Activated T-helper 2 cell treated with anti-CD3 and anti-CD28 coated beads, Interferon-gamma antibody, Interleukin-2, Interleukin-4, amounts not matched to agents 10 μg/mL and 5 μg/mL and 100 μg/mL, durations not matched to agents 14 hours and 24 hours and 36 hours (primary cell): ENCODE measurements at regions not wholly inside any gene's neighbourhood (a gene's known extent, or its start where the extent isn't known, plus 50 kb on each side); places are given as distances from the start of the nearest gene placed in this dataset.

Experiments
- DNase-seq: peaks from one replicate; pipeline ENCODE4 v3.0.0; 2021; ENCODE audit warnings: low spot score
- H3K27ac Mint-ChIP-seq: one replicate; pipeline ENCODE4 v1.8.0; 2021; ENCODE audit warnings: mixed read lengths
- H3K27me3 Mint-ChIP-seq: one replicate; pipeline ENCODE4 v1.8.0; 2021; ENCODE audit warnings: low read depth, mixed read lengths
- H3K36me3 Mint-ChIP-seq: one replicate; pipeline ENCODE4 v1.8.0; 2021; ENCODE audit warnings: low read depth, mixed read lengths
- H3K4me1 Mint-ChIP-seq: one replicate; pipeline ENCODE4 v1.8.0; 2021; ENCODE audit warnings: low read depth, mixed read lengths
- H3K4me3 Mint-ChIP-seq: one replicate; pipeline ENCODE4 v1.8.0; 2021; ENCODE audit warnings: low read depth, mild to moderate bottlenecking, moderate library complexity, mixed read lengths
- H3K9me3 Mint-ChIP-seq: one replicate; pipeline ENCODE4 v1.8.0; 2021; ENCODE audit warnings: mixed read lengths
- intact Hi-C: fragments of 100-400 bp; cut with micrococcal nuclease; formaldehyde crosslinking; loops from one replicate; pipeline ENCODE4 v1.15.1; 2023

DNA sequence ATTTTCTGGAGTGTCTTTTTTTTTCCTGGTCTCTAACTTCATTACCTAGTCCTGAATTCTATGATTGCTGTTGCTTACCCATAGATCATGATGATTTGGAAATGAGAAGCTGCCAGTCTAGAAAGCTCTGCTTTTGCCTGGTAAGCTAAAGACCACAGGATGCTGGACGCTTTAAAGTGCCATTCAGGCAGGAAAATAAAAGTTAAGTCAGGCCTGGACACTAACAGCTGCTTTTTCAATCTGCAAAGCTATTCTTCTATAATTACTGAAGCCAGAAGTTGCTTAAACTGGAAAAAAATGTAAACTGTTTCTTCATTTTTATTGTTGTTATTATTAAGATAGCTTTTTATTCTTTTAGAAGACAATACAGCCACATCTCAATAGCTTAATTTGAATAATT is 129.8 kb upstream of the SPACA1 start:
- no peaks in the 10 kb centered on the region for H3K36me3 Mint-ChIP-seq
- H3K27me3 Mint-ChIP-seq = peaks cover 12% of the 10 kb centered on the region
- peaks cover 35% of the 10 kb centered on the region for H3K4me1 Mint-ChIP-seq
- no peaks in the 10 kb centered on the region for H3K9me3 Mint-ChIP-seq
- intact Hi-C loops = no loop called here
- no peak overlapping the region for H3K4me3 Mint-ChIP-seq
- no peak for DNase-seq
- no peak overlapping the region for H3K27ac Mint-ChIP-seq

- H3K4me3 Mint-ChIP-seq = no peak overlapping the region
- H3K27me3 Mint-ChIP-seq = peaks cover 16% of the 10 kb centered on the region
- H3K27ac Mint-ChIP-seq = no peak overlapping the region
- no peak for DNase-seq
- intact Hi-C loops = no loop called here
- H3K36me3 Mint-ChIP-seq = no peaks in the 10 kb centered on the region
- no peaks in the 10 kb centered on the region for H3K9me3 Mint-ChIP-seq
- H3K4me1 Mint-ChIP-seq = peaks cover 28% of the 10 kb centered on the region
These were observed 131.2 kb upstream of the SPACA1 start for GRCh38 chr6:87916446-87916845.

DNA sequence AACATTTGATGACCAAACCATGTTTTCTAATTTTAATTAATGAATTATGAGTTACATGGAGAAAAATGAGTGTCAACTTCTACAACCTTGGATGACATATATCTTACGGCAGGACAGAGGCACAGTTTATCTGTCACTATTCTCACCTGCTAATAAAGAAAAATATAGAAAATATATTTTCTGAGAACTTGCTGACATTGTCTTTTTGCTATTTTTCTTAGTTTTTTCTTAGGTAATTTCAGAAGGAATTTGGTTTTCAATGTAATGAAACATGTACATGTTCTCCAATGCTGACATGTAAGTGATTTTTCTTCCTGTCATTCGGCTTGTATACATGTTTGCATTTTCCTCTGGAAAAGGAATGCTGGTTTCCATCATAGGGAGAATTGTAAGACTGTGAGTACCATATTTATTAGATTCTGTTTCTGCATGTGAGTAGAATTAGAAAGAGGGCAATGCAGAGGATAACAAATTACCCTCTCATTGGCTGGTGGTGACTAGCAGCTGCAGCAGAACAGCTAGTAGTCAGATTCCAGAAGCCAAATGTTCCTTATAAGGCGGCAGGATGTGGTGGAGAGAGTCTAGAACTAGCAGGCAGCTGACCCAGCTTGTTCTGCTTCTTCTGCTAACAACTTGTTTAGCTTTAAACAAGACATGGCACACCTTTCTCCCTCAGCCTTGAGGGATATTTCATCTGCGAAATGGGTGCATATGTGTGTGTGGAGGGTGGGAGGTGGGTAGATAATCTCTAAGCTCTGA is 132.8 kb upstream of the SPACA1 start:
- Mint-ChIP-seq H3K4me1 (peaks cover 36% of the 10 kb centered on the region), H3K4me3 (no peak overlapping the region), H3K27ac (no peak overlapping the region), H3K36me3 (peaks cover 5% of the 10 kb centered on the region), H3K9me3 (peaks cover 4% of the 10 kb centered on the region), H3K27me3 (peaks cover 11% of the 10 kb centered on the region)
- DNase-seq = peak; percentile 23
- intact Hi-C loops = no loop called here

DNA sequence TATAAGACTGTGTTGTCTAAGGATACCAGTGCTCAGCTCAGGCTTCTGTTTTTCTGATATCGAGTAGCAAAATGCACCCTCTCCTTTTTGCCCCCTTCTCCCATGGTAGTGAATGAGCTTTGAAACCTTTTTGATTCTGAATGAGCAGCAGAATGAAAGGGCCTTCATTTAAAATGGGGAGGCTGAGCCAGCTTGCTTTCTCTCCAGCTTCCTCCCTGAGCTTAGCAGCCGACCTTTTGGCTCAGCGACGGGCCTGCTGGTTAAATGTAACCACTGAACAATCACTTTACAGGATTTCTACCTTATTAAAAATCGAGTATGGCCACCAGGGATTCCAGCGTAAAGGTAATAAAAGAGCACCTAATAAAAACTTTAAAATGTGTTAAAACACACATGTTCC is 133.7 kb upstream of the SPACA1 start:
- no peak overlapping the region for H3K27ac Mint-ChIP-seq
- H3K27me3 Mint-ChIP-seq = peaks cover 5% of the 10 kb centered on the region
- H3K36me3 Mint-ChIP-seq = peaks cover 5% of the 10 kb centered on the region
- intact Hi-C loops = no loop called here
- peaks cover 45% of the 10 kb centered on the region for H3K4me1 Mint-ChIP-seq
- no peak for DNase-seq
- H3K9me3 Mint-ChIP-seq = peaks cover 7% of the 10 kb centered on the region
- no peak overlapping the region for H3K4me3 Mint-ChIP-seq

DNA sequence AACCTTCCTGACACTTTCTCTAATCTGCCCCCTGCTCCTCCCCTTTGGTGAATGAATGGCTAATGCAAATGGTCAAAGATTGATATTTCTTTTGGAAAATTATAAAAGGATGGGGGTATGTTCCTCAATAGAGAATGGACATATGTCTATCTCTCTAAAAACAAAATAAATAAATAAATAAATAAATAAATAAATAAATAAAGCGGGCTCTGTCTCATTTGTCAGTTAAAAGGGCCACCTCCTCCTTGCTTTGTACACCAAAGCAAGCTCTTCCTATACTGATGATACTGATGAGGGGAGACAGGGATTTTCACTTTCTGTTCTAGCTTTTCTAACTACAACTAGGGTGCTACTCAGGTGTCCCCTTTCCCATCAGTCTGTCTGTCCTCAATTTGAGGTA is 135.5 kb upstream of the SPACA1 start:
- intact Hi-C loops = no loop called here

GRCh38 chr6:87909849-87910248 is 137.8 kb upstream of the SPACA1 start:
- DNase-seq = no peak
- Mint-ChIP-seq H3K27ac (no peak overlapping the region), H3K9me3 (peaks cover 7% of the 10 kb centered on the region), H3K27me3 (peaks cover 14% of the 10 kb centered on the region), H3K36me3 (peaks cover 5% of the 10 kb centered on the region), H3K4me3 (no peak overlapping the region), H3K4me1 (peaks cover 69% of the 10 kb centered on the region)
- intact Hi-C loops = loop anchor here (2.0 to 10.0 kb wide), 6 partner anchors 13 to 957 kb away; partner anchors contain the start of gene AKIRIN2

More for the DNA sequence above, 135.5 kb upstream of the SPACA1 start:
- peaks cover 5% of the 10 kb centered on the region for H3K36me3 Mint-ChIP-seq
- peaks cover 7% of the 10 kb centered on the region for H3K9me3 Mint-ChIP-seq
- peaks cover 63% of the 10 kb centered on the region for H3K4me1 Mint-ChIP-seq
- peaks cover 5% of the 10 kb centered on the region for H3K27me3 Mint-ChIP-seq
- DNase-seq = no peak
- no peak overlapping the region for H3K27ac Mint-ChIP-seq
- no peak overlapping the region for H3K4me3 Mint-ChIP-seq

DNA sequence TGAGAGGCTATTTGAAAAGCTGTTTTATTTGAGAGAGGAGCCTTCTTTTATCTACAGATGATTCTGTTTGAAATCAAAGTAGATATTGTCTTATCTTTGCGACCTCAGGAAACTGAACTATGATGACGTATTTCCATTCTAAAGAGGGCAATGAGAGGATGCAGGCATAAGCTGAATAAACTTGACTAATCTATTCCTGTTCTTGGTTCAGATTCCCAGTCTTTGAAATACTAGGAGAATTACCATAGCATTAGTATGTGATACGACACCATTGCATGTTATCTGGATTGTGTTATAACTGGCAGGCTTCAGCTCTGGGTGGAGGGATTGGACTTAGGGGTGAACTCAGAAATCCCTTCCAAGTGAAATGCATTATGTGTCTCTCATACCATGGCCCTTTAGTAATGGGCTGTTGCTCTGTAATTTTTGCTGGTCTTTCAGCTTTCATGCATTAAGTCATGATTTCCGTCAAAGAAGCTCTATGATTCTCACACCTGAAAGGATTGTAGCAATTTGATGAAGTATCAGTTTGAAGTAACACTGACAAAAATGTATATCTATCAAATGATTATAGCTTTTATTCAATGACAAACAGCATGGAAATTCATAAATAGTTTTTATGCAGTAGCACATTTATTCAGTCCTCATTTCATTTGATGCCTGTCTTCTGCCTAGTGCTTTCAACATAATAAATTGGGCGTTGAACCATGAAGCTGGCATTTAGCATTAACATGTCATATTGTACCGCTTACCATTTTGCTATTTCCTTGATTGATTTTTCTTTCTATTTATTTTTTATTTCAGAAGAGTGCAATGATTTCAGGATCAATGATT is 138.4 kb upstream of the SPACA1 start:
- peak overlapping the region; percentile 57 for H3K27ac Mint-ChIP-seq
- no peak for DNase-seq
- peak overlapping the region; percentile 62 for H3K4me3 Mint-ChIP-seq
- peaks cover 67% of the 10 kb centered on the region for H3K4me1 Mint-ChIP-seq
- peaks cover 14% of the 10 kb centered on the region for H3K27me3 Mint-ChIP-seq
- intact Hi-C loops = loop anchor here (2.0 to 10.0 kb wide), 6 partner anchors 14 to 958 kb away; partner anchors contain the start of gene AKIRIN2
- H3K36me3 Mint-ChIP-seq = peaks cover 5% of the 10 kb centered on the region
- peaks cover 7% of the 10 kb centered on the region for H3K9me3 Mint-ChIP-seq

DNA sequence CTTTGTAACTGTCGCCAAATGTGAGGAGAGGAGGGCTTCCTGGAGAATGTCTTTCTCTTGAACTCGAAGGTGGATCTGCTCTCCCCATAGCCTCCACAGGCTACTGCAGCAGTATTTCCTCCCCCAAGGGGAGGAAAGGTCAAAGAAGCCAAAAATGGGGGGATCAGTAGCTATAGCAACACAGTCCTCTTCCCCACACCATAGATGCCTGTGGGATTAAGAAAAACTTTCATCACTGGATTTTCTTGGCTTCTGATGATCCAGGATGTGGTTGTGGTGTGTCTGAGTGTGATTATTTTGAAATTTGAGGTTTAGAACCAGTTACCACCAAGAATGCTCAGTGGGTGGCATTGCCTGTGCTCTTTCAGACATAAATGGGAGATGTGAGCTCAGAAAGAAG is 140.1 kb upstream of the SPACA1 start:
- H3K27ac Mint-ChIP-seq = peak overlapping the region; percentile 64
- H3K4me3 Mint-ChIP-seq = no peak overlapping the region
- DNase-seq = peak; percentile 22
- peaks cover 7% of the 10 kb centered on the region for H3K9me3 Mint-ChIP-seq
- intact Hi-C loops = loop anchor here (5.0 to 10.0 kb wide), 5 partner anchors 75 to 960 kb away; partner anchors contain the start of gene AKIRIN2
- peaks cover 5% of the 10 kb centered on the region for H3K36me3 Mint-ChIP-seq
- peaks cover 61% of the 10 kb centered on the region for H3K4me1 Mint-ChIP-seq
- peaks cover 20% of the 10 kb centered on the region for H3K27me3 Mint-ChIP-seq

- intact Hi-C loops = loop anchor here (5.0 to 10.0 kb wide), 5 partner anchors 73 to 962 kb away; partner anchors contain the start of gene AKIRIN2
These were observed 142.5 kb upstream of the SPACA1 start for GRCh38 chr6:87905101-87905641.

GRCh38 chr6:87904011-87904410 is 143.6 kb upstream of the SPACA1 start:
- intact Hi-C loops = loop anchor here (10.0 kb wide), 1 partner anchor 799 kb away; no protein-coding TSS in a partner anchor
- Mint-ChIP-seq H3K27me3 (peaks cover 22% of the 10 kb centered on the region), H3K36me3 (no peaks in the 10 kb centered on the region), H3K27ac (no peak overlapping the region), H3K9me3 (no peaks in the 10 kb centered on the region), H3K4me1 (peaks cover 41% of the 10 kb centered on the region), H3K4me3 (no peak overlapping the region)
- no peak for DNase-seq

More at GRCh38 chr6:87905101-87905641, 142.5 kb upstream of the SPACA1 start:
- H3K27ac Mint-ChIP-seq = no peak overlapping the region
- no peak for DNase-seq
- H3K9me3 Mint-ChIP-seq = peaks cover 4% of the 10 kb centered on the region
- no peak overlapping the region for H3K4me3 Mint-ChIP-seq
- peaks cover 16% of the 10 kb centered on the region for H3K27me3 Mint-ChIP-seq
- peaks cover 52% of the 10 kb centered on the region for H3K4me1 Mint-ChIP-seq
- no peaks in the 10 kb centered on the region for H3K36me3 Mint-ChIP-seq

GRCh38 chr6:87903323-87903722 is 144.3 kb upstream of the SPACA1 start:
- H3K9me3 Mint-ChIP-seq = no peaks in the 10 kb centered on the region
- H3K36me3 Mint-ChIP-seq = no peaks in the 10 kb centered on the region
- peaks cover 34% of the 10 kb centered on the region for H3K4me1 Mint-ChIP-seq
- no peak overlapping the region for H3K27ac Mint-ChIP-seq
- H3K4me3 Mint-ChIP-seq = no peak overlapping the region
- intact Hi-C loops = loop anchor here (10.0 kb wide), 1 partner anchor 799 kb away; no protein-coding TSS in a partner anchor
- DNase-seq = no peak
- peaks cover 23% of the 10 kb centered on the region for H3K27me3 Mint-ChIP-seq

GRCh38 chr6:87902383-87902782 is 145.3 kb upstream of the SPACA1 start:
- H3K27me3 Mint-ChIP-seq = peaks cover 25% of the 10 kb centered on the region
- DNase-seq = no peak
- H3K27ac Mint-ChIP-seq = no peak overlapping the region
- no peaks in the 10 kb centered on the region for H3K36me3 Mint-ChIP-seq
- H3K4me1 Mint-ChIP-seq = peaks cover 25% of the 10 kb centered on the region
- H3K4me3 Mint-ChIP-seq = no peak overlapping the region
- intact Hi-C loops = loop anchor here (10.0 kb wide), 1 partner anchor 798 kb away; no protein-coding TSS in a partner anchor
- H3K9me3 Mint-ChIP-seq = no peaks in the 10 kb centered on the region
